Fibroblast of the aortic adventitia (primary cell): ENCODE measurements at regions not wholly inside any gene's neighbourhood (a gene's known extent, or its start where the extent isn't known, plus 50 kb on each side); places are given as distances from the start of the nearest gene placed in this dataset.

Experiments used
- DNase-seq: peaks from one replicate; pipeline ENCODE4 v3.0.0-alpha.2; 2010; ENCODE audit warnings: low read depth
- H3K4me3 ChIP-seq: 2 replicates; pipeline ENCODE4 v1.5.1; 2011; ENCODE audit warnings: low read depth, mild to moderate bottlenecking, control low read depth, low read length, moderate library complexity
- TF ChIP-seq, protein P1 (sequence below): IDR thresholded peaks from 2 replicates; pipeline ENCODE4 v1.5.1; 2011; ENCODE audit warnings: mild to moderate bottlenecking, low read length, control low read depth, inconsistent platforms; ENCODE audit not compliant: insufficient read depth

DNA sequence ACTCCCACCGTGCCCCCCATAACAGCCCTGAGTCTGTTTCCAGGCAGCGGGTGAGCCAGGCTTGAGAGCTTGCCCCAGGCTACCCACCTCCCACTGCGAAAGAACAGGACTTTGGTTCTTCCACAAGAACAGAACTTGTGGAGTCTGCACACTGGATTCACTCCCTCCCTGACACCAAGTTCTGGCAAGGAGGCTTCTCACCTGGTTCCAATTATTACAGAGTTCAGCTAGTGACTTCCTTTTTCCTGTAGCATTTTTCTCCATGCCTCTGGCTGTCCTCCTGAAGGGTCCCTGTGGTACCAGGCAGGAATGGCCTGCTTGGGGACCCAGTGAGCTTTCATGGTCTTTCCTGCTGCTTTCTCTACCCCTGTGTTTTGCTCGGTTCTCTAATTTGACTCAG is 208.6 kb upstream of the SFRP2 start:
- H3K4me3 ChIP-seq = no peak overlapping the region
- TF ChIP-seq, protein P1, sequence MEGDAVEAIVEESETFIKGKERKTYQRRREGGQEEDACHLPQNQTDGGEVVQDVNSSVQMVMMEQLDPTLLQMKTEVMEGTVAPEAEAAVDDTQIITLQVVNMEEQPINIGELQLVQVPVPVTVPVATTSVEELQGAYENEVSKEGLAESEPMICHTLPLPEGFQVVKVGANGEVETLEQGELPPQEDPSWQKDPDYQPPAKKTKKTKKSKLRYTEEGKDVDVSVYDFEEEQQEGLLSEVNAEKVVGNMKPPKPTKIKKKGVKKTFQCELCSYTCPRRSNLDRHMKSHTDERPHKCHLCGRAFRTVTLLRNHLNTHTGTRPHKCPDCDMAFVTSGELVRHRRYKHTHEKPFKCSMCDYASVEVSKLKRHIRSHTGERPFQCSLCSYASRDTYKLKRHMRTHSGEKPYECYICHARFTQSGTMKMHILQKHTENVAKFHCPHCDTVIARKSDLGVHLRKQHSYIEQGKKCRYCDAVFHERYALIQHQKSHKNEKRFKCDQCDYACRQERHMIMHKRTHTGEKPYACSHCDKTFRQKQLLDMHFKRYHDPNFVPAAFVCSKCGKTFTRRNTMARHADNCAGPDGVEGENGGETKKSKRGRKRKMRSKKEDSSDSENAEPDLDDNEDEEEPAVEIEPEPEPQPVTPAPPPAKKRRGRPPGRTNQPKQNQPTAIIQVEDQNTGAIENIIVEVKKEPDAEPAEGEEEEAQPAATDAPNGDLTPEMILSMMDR = no peak
- DNase-seq = no peak

DNA sequence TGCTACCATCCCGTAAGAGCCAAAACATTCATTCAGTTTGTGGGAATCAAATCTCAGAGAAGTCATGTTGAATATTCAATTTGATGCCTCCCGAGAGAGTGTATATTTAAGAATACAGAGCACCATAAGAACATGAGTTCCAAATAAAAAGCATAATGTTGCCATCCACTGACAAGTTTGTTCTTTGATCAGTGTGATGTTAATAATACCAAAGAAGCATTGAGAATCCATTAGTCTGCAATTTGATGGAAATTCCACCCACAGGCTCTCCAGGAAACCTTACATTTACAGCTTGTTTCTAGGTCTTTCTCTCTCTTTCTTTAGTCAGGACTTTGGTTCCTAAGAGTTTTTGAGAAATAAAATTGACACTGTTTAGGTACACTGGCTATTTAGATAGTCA is 200.6 kb upstream of the SFRP2 start:
- no peak for DNase-seq
- TF ChIP-seq, protein P1 = no peak
- no peak overlapping the region for H3K4me3 ChIP-seq

DNA sequence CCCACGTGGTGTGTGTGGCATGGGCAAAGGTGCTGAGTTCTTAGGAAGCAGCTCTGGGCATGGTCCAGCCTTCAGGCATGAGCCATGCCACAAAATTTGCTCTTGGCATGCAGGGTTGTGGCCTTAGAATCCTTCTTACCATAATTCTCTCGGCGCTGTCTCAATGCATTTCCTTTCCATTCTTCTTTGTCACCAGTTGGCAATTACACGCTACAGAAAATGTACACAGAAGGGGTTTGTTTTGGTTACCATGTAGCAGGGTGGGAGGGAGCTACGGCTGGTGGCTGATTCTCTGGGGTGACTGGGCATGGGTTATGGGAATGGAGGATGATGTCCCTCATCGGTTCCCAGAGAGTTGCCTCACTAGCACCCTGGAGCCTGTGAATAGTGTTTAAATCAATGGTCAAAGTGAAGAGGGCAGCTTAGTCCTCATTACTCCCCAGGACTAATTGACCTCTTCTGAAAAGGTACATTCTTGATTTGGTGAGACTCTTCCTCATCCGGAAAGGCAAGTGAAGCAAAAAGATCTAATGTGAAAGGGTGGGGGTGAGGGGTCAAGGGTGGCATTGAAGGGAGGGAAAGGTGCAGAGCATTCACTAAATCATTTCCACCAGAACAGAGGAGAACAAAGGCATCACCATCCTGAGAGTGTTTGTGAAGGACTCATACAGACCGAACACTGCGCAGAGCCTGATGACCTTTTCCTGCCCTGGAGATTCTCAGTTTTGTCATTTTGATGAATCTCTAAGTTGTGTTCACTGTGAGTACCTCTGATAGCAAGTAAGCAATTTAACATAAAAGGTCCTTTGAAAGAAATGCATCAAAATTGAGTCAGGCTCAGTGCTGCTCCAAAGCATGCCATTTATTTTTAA is 199.8 kb upstream of the SFRP2 start:
- DNase-seq = peak; percentile 13

DNA sequence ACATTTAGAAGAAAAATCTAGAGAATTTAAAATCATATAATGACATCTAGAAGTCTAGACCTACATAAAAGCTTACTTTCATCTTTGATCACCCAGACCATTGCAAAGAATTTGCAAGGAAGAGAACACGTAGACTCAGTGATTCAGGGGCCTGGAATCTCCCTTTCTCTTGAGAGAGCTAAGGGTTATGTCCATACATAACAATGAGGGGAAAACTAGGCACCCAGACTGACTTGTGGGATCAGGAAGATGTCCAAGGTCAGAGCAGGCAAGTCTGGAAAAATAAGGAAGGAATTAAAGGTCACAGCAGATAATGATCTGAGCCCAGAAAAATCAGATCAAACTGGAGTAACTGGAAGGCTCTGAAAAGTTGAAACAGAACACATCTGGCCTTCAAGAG is 198.4 kb upstream of the SFRP2 start:
- TF ChIP-seq, protein P1 = no peak
- peak; percentile 73 for DNase-seq
- H3K4me3 ChIP-seq = no peak overlapping the region

More for the DNA sequence above, 199.8 kb upstream of the SFRP2 start:
- TF ChIP-seq, protein P1 = no peak
- H3K4me3 ChIP-seq = no peak overlapping the region

DNA sequence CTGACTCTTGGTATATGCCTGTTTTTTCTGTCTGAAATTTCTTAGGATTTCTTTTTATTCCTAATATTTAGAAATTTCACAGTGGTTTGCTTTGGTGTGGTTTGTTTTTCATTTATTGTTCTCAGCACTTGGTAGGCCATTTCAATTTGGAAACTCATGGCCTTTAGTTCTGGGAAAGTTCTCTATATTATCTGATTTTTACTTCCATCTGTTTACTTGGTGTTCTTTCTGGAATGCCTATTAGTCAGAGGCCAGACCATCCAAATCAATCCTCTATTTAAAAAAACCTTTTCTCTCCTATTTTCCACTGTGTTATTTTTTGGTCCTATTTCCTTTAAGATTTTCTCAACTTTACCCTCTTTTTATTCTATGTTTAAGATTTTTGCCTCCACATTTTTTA is 188.1 kb upstream of the SFRP2 start:
- no peak overlapping the region for H3K4me3 ChIP-seq
- TF ChIP-seq, protein P1 = no peak
- DNase-seq = no peak

DNA sequence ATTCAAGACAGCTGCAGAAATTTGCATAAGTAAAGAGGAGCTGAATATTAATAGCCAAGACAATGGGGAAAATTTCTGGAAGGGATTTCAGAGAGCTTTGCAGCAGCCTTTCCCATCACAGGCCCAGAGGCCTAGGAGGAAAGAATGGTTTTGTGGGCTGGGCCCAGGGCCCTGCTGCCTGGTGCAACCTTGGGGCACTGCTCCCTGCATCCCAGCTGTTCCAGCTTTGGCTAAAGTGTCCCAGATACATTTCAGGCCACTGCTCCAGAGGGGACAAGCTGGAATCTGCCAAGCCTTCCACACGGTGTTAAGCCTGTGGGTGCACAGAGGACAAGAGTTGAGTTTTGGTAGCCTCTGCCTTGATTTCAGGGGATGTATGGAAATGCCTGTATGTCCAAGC is 185.6 kb upstream of the SFRP2 start:
- H3K4me3 ChIP-seq = no peak overlapping the region
- TF ChIP-seq, protein P1 = no peak
- DNase-seq = no peak
